ENCODE measurements at regions not wholly inside any gene's neighbourhood (a gene's known extent, or its start where the extent isn't known, plus 50 kb on each side); places are given as distances from the start of the nearest gene placed in this dataset.
"Not testable (repeated sequence)": the region's sequence is repeated elsewhere in the genome, so short reads cannot be mapped to it uniquely, and the experiment has no call there.

GRCh38 chr3:154898443-154898842 is 181.7 kb upstream of the MME start:
- no peak for DNase-seq

- DNase-seq: no peak
Measured at GRCh38 chr3:154893813-154894212, 186.3 kb upstream of the MME start.

GRCh38 chr3:154889227-154889634 is 190.9 kb upstream of the MME start:
- no peak for DNase-seq

GRCh38 chr3:154887869-154888268 is 192.2 kb upstream of the MME start:
- DNase-seq: no peak

- DNase-seq: peak in 1 of 3 experiments; percentile 19
Measured at GRCh38 chr3:154886437-154886836, 193.7 kb upstream of the MME start.

GRCh38 chr3:154885418-154885817 is 194.7 kb upstream of the MME start:
- no peak for DNase-seq

- DNase-seq: no peak
Measured at GRCh38 chr3:154884952-154885351, 195.2 kb upstream of the MME start.

- no peak for DNase-seq
Measured at GRCh38 chr3:154875142-154875541, 205.0 kb upstream of the MME start.

- no peak for DNase-seq
Measured at GRCh38 chr3:154872696-154873095, 207.4 kb upstream of the MME start.

- peak in 1 of 3 experiments; percentile 16 for DNase-seq
Measured at GRCh38 chr3:154872074-154872473, 208.0 kb upstream of the MME start.

- no peak for DNase-seq
Measured at GRCh38 chr3:154864947-154865346, 215.2 kb upstream of the MME start.

GRCh38 chr3:154862265-154862664 is 217.9 kb upstream of the MME start:
- no peak for DNase-seq

- DNase-seq: not testable (repeated sequence)
Measured at GRCh38 chr3:154852998-154853397, 227.1 kb upstream of the MME start.

GRCh38 chr3:154852515-154852914 is 227.6 kb upstream of the MME start:
- no peak for DNase-seq

GRCh38 chr3:154851644-154852043 is 228.5 kb upstream of the MME start:
- no peak for DNase-seq

GRCh38 chr3:154850921-154851320 is 229.2 kb upstream of the MME start:
- no peak for DNase-seq

GRCh38 chr3:154849408-154849807 is 230.7 kb upstream of the MME start:
- no peak for DNase-seq

- DNase-seq: peak in 2 of 3 experiments; percentile 72 to 94
Measured at GRCh38 chr3:154844863-154845262, 235.3 kb upstream of the MME start.

- peak in 1 of 3 experiments; percentile 64 for DNase-seq
Measured at GRCh38 chr3:154843647-154844046, 236.5 kb upstream of the MME start.

- DNase-seq: no peak
Measured at GRCh38 chr3:154842536-154842935, 237.6 kb upstream of the MME start.

- no peak for DNase-seq
Measured at GRCh38 chr3:154835639-154836038, 244.5 kb upstream of the MME start.

GRCh38 chr3:154834831-154835230 is 245.3 kb upstream of the MME start:
- not testable (repeated sequence) for DNase-seq

- no peak for DNase-seq
Measured at GRCh38 chr3:154829929-154830328, 250.2 kb upstream of the MME start.

GRCh38 chr3:154819491-154819890 is 260.6 kb upstream of the MME start:
- DNase-seq: peak in 2 of 3 experiments; percentile 56 to 91

GRCh38 chr3:154818676-154819255 is 261.4 kb upstream of the MME start:
- DNase-seq: no peak

All from NCI-H1417 (cell line).